ENCODE measurements at regions not wholly inside any gene's neighbourhood (a gene's known extent, or its start where the extent isn't known, plus 50 kb on each side); places are given as distances from the start of the nearest gene placed in this dataset.
A peak's percentile ranks its signal among the peaks of the same experiment; 100 is the strongest.

- Histone ChIP-seq H3K27ac (ENCODE audit: low read length) (no peak overlapping the region), H3K27me3 (ENCODE audit: control insufficient read depth, insufficient read depth) (no peaks in the 10 kb centered on the region), H3K4me1 (ENCODE audit: control insufficient read depth, insufficient read depth, low read length) (peaks cover 6% of the 10 kb centered on the region), H3K4me3 (ENCODE audit: low read length) (no peak overlapping the region), H3K9me3 (ENCODE audit: control insufficient read depth, low read length) (no peaks in the 10 kb centered on the region)
- intact Hi-C loops (cut with DNase I) = loop anchor here in 1 of 4 donors (10.0 kb wide), 1 partner anchor 111 kb away; the partner anchor contains the start of gene ELAPOR2
- DNase-seq (no peak), ATAC-seq (no peak)
- 96% methylated on average over 1 of the region's 1 CpG for WGBS
Observed at GRCh38 chr7:86943447-86943846, 116.0 kb downstream of the ELAPOR2 start.

GRCh38 chr7:86942995-86943394 is 116.5 kb downstream of the ELAPOR2 start:
- intact Hi-C loops (cut with DNase I) = loop anchor here in 1 of 4 donors (10.0 kb wide), 1 partner anchor 112 kb away; the partner anchor contains the start of gene ELAPOR2
- ATAC-seq (no peak), DNase-seq (no peak)
- Histone ChIP-seq H3K9me3 (ENCODE audit: control insufficient read depth, low read length) (no peaks in the 10 kb centered on the region), H3K4me3 (ENCODE audit: low read length) (no peak overlapping the region), H3K4me1 (ENCODE audit: control insufficient read depth, insufficient read depth, low read length) (peaks cover 4% of the 10 kb centered on the region), H3K27me3 (ENCODE audit: control insufficient read depth, insufficient read depth) (no peaks in the 10 kb centered on the region), H3K27ac (ENCODE audit: low read length) (no peak overlapping the region)
- WGBS = 42% methylated on average over 2 of the region's 2 CpGs

- 93% methylated on average over 2 of the region's 2 CpGs for WGBS
- intact Hi-C loops (cut with DNase I) = loop anchor here in 1 of 4 donors (10.0 kb wide), 1 partner anchor 113 kb away; the partner anchor contains the start of gene ELAPOR2
- Histone ChIP-seq H3K27ac (ENCODE audit: low read length) (no peak overlapping the region), H3K4me1 (ENCODE audit: control insufficient read depth, insufficient read depth, low read length) (no peaks in the 10 kb centered on the region), H3K27me3 (ENCODE audit: control insufficient read depth, insufficient read depth) (no peaks in the 10 kb centered on the region), H3K4me3 (ENCODE audit: low read length) (no peak overlapping the region), H3K9me3 (ENCODE audit: control insufficient read depth, low read length) (no peaks in the 10 kb centered on the region)
- no peak for DNase-seq
- ATAC-seq = no peak
Observed at GRCh38 chr7:86942081-86942480, 117.4 kb downstream of the ELAPOR2 start.

- Histone ChIP-seq H3K9me3 (ENCODE audit: control insufficient read depth, low read length) (no peaks in the 10 kb centered on the region), H3K4me3 (ENCODE audit: low read length) (no peak overlapping the region), H3K4me1 (ENCODE audit: control insufficient read depth, insufficient read depth, low read length) (no peaks in the 10 kb centered on the region), H3K27ac (ENCODE audit: low read length) (no peak overlapping the region), H3K27me3 (ENCODE audit: control insufficient read depth, insufficient read depth) (no peaks in the 10 kb centered on the region)
- DNase-seq (no peak), ATAC-seq (peak; percentile 64 to 74)
- intact Hi-C loops (cut with DNase I) = loop anchor here in 3 of 4 donors (5.0 to 10.0 kb wide), 3 partner anchors 115 to 295 kb away; partner anchors contain the start of gene ELAPOR2 (in 1 of the 3)
- WGBS = 11% methylated on average over 3 of the region's 3 CpGs
Observed at GRCh38 chr7:86939197-86939814, 120.1 kb downstream of the ELAPOR2 start.

- no peaks in the 10 kb centered on the region for H3K27me3 ChIP-seq (ENCODE audit: control insufficient read depth, insufficient read depth)
- WGBS = 89% methylated on average over 2 of the region's 2 CpGs
- H3K4me1 ChIP-seq (ENCODE audit: control insufficient read depth, insufficient read depth, low read length) = no peaks in the 10 kb centered on the region
- no peak overlapping the region for H3K4me3 ChIP-seq (ENCODE audit: low read length)
- H3K27ac ChIP-seq (ENCODE audit: low read length) = no peak overlapping the region
- H3K9me3 ChIP-seq (ENCODE audit: control insufficient read depth, low read length) = no peaks in the 10 kb centered on the region
- ATAC-seq (no peak), DNase-seq (no peak)
- intact Hi-C loops (cut with DNase I) = loop anchor here in 3 of 4 donors (5.0 to 10.0 kb wide), 3 partner anchors 117 to 297 kb away; partner anchors contain the start of gene ELAPOR2 (in 1 of the 3)
Observed at GRCh38 chr7:86937363-86937878, 122.0 kb downstream of the ELAPOR2 start.

- Histone ChIP-seq H3K9me3 (ENCODE audit: control insufficient read depth, low read length) (no peaks in the 10 kb centered on the region), H3K27me3 (ENCODE audit: control insufficient read depth, insufficient read depth) (no peaks in the 10 kb centered on the region), H3K4me3 (ENCODE audit: low read length) (no peak overlapping the region), H3K27ac (ENCODE audit: low read length) (no peak overlapping the region), H3K4me1 (ENCODE audit: control insufficient read depth, insufficient read depth, low read length) (no peaks in the 10 kb centered on the region)
- WGBS = 77% methylated on average over 4 of the region's 4 CpGs
- intact Hi-C loops (cut with DNase I) = loop anchor here in 1 of 4 donors (10.0 kb wide), 2 partner anchors 121 to 301 kb away; partner anchors contain the start of gene ELAPOR2
- DNase-seq = no peak
- ATAC-seq = no peak
Observed at GRCh38 chr7:86933295-86933845, 126.1 kb downstream of the ELAPOR2 start.

GRCh38 chr7:86932038-86932512 is 127.4 kb downstream of the ELAPOR2 start:
- DNase-seq (peak in 1 of 3 donors; percentile 20), ATAC-seq (peak; percentile 88 to 99)
- Histone ChIP-seq H3K27me3 (ENCODE audit: control insufficient read depth, insufficient read depth) (no peaks in the 10 kb centered on the region), H3K27ac (ENCODE audit: low read length) (peak overlapping the region; percentile 58), H3K4me3 (ENCODE audit: low read length) (no peak overlapping the region), H3K9me3 (ENCODE audit: control insufficient read depth, low read length) (no peaks in the 10 kb centered on the region), H3K4me1 (ENCODE audit: control insufficient read depth, insufficient read depth, low read length) (no peaks in the 10 kb centered on the region)
- WGBS = 55% methylated on average over 3 of the region's 3 CpGs
- intact Hi-C loops (cut with DNase I) = loop anchor here in 1 of 4 donors (10.0 kb wide), 2 partner anchors 123 to 303 kb away; partner anchors contain the start of gene ELAPOR2

- no peak for DNase-seq
- H3K27ac ChIP-seq (ENCODE audit: low read length) = no peak overlapping the region
- intact Hi-C loops (cut with DNase I) = loop anchor here in 1 of 4 donors (10.0 kb wide), 2 partner anchors 123 to 303 kb away; partner anchors contain the start of gene ELAPOR2
Observed at GRCh38 chr7:86931439-86931838, 128.0 kb downstream of the ELAPOR2 start.

GRCh38 chr7:86930554-86931307 is 128.7 kb downstream of the ELAPOR2 start:
- DNase-seq (no peak), ATAC-seq (no peak)
- intact Hi-C loops (cut with DNase I) = loop anchor here in 1 of 4 donors (10.0 kb wide), 2 partner anchors 124 to 304 kb away; partner anchors contain the start of gene ELAPOR2
- Histone ChIP-seq H3K27ac (ENCODE audit: low read length) (no peak overlapping the region), H3K9me3 (ENCODE audit: control insufficient read depth, low read length) (no peaks in the 10 kb centered on the region), H3K4me3 (ENCODE audit: low read length) (no peak overlapping the region), H3K4me1 (ENCODE audit: control insufficient read depth, insufficient read depth, low read length) (no peaks in the 10 kb centered on the region), H3K27me3 (ENCODE audit: control insufficient read depth, insufficient read depth) (no peaks in the 10 kb centered on the region)
- WGBS = 94% methylated on average over 5 of the region's 5 CpGs

More at GRCh38 chr7:86931439-86931838, 128.0 kb downstream of the ELAPOR2 start:
- no peaks in the 10 kb centered on the region for H3K4me1 ChIP-seq (ENCODE audit: control insufficient read depth, insufficient read depth, low read length)
- no peaks in the 10 kb centered on the region for H3K27me3 ChIP-seq (ENCODE audit: control insufficient read depth, insufficient read depth)
- no peak for ATAC-seq
- no peaks in the 10 kb centered on the region for H3K9me3 ChIP-seq (ENCODE audit: control insufficient read depth, low read length)
- H3K4me3 ChIP-seq (ENCODE audit: low read length) = no peak overlapping the region
- WGBS = 89% methylated on average over 2 of the region's 2 CpGs

- H3K4me1 ChIP-seq (ENCODE audit: control insufficient read depth, insufficient read depth, low read length) = no peaks in the 10 kb centered on the region
- 66% methylated on average over 4 of the region's 4 CpGs for WGBS
- no peak for ATAC-seq
- DNase-seq = no peak
- intact Hi-C loops (cut with DNase I) = loop anchor here (5.0 to 10.0 kb wide), 4 partner anchors 125 to 305 kb away; partner anchors contain the start of gene ELAPOR2 (in 1 of the 4)
- no peak overlapping the region for H3K4me3 ChIP-seq (ENCODE audit: low read length)
- no peak overlapping the region for H3K27ac ChIP-seq (ENCODE audit: low read length)
- H3K27me3 ChIP-seq (ENCODE audit: control insufficient read depth, insufficient read depth) = no peaks in the 10 kb centered on the region
- no peaks in the 10 kb centered on the region for H3K9me3 ChIP-seq (ENCODE audit: control insufficient read depth, low read length)
Observed at GRCh38 chr7:86929293-86930109, 130.0 kb downstream of the ELAPOR2 start.

All from right cardiac atrium (tissue), 5 donors.